Liver (tissue), 3 donors: ENCODE measurements at regions not wholly inside any gene's neighbourhood (a gene's known extent, or its start where the extent isn't known, plus 50 kb on each side); places are given as distances from the start of the nearest gene placed in this dataset.

Source experiments
- CTCF ChIP-seq: fragments of 150-350 bp; IDR thresholded peaks from 2 replicates; pipeline ENCODE4 v1.5.1; 2017; ENCODE audit warnings: improper control_type of control experiment, low read depth, low read length; ENCODE audit not compliant: missing input control
- EGR1 ChIP-seq, 2 donors: IDR thresholded peaks; 2 replicates each; pipeline ENCODE4 v1.6.1; 2016 to 2018; ENCODE audit warnings: antibody characterized with exemption in 2 of 2, low read depth in 2 of 2
- FOXA1 ChIP-seq: IDR thresholded peaks from 2 replicates; pipeline ENCODE4 v1.6.1; 2016; ENCODE audit warnings: antibody characterized with exemption
- GABPA ChIP-seq, 2 donors: IDR thresholded peaks in 1 of 2; conservative IDR thresholded peaks in 1 of 2; 2 replicates each; pipeline ENCODE4 v1.6.1; 2016; ENCODE audit warnings: antibody characterized with exemption in 2 of 2, mild to moderate bottlenecking in 1 of 2, moderate library complexity in 1 of 2
- HNF4G ChIP-seq: IDR thresholded peaks from 2 replicates; pipeline ENCODE4 v1.6.1; 2016; ENCODE audit warnings: antibody characterized with exemption
- JUND ChIP-seq, 2 donors: IDR thresholded peaks; 2 replicates each; pipeline ENCODE4 v1.6.1; 2016; ENCODE audit warnings: antibody characterized with exemption in 2 of 2
- MAX ChIP-seq: IDR thresholded peaks from 2 replicates; pipeline ENCODE4 v1.6.1; 2016; ENCODE audit warnings: antibody characterized with exemption
- NR2F2 ChIP-seq: IDR thresholded peaks from 2 replicates; pipeline ENCODE4 v1.6.1; 2016; ENCODE audit warnings: antibody characterized with exemption
- RAD21 ChIP-seq, 2 donors: IDR thresholded peaks; 2 replicates each; pipeline ENCODE4 v1.6.1; 2016; ENCODE audit warnings: antibody characterized with exemption in 2 of 2, mild to moderate bottlenecking in 2 of 2
- REST ChIP-seq: IDR thresholded peaks from 2 replicates; pipeline ENCODE4 v1.6.1; 2016; ENCODE audit warnings: antibody characterized with exemption, mild to moderate bottlenecking
- SP1 ChIP-seq: IDR thresholded peaks from 2 replicates; pipeline ENCODE4 v1.6.1; 2018; ENCODE audit warnings: antibody characterized with exemption, mild to moderate bottlenecking
- TAF1 ChIP-seq: conservative IDR thresholded peaks from 2 replicates; pipeline ENCODE4 v1.6.1; 2016; ENCODE audit warnings: antibody characterized with exemption, mild to moderate bottlenecking
- YY1 ChIP-seq: IDR thresholded peaks from 2 replicates; pipeline ENCODE4 v1.6.1; 2016; ENCODE audit warnings: antibody characterized with exemption, mild to moderate bottlenecking
- donor health status: healthy.
- donor health status: healthy.

GRCh38 chr6:50992232-50992631, 173.6 kb downstream of the TFAP2B start:
- TF ChIP-seq TAF1 (no peak), CTCF (no peak), RAD21 (IDR thresholded peaks at IDR 0.05) (no peak), YY1 (no peak), REST (no peak), SP1 (no peak), MAX (no peak), JUND (IDR thresholded peaks at IDR 0.05) (no peak), EGR1 (IDR thresholded peaks at IDR 0.05; ENCODE audit: low read depth in 2 of 2) (no peak), NR2F2 (no peak), GABPA (IDR thresholded peaks at IDR 0.05 in 1 of 2, conservative IDR thresholded peaks at IDR 0.05 in 1 of 2) (no peak), HNF4G (no peak), FOXA1 (no peak)
